Testis (tissue), 2 donors: ENCODE measurements at regions not wholly inside any gene's neighbourhood (a gene's known extent, or its start where the extent isn't known, plus 50 kb on each side); places are given as distances from the start of the nearest gene placed in this dataset.

ENCODE experiments used
- CTCF ChIP-seq, 3 experiments: fragments of 450-650 bp in 2 of 3; fragments of 200-600 bp in 1 of 3; sonication (generic) in 1 of 3; IDR thresholded peaks; one replicate each; pipeline ENCODE4 v1.5.1; 2016 to 2019; ENCODE audit warnings: antibody characterized with exemption in 3 of 3, mild to moderate bottlenecking in 2 of 3, moderate library complexity in 1 of 3
- POLR2A ChIP-seq: fragments of 450-650 bp; IDR thresholded peaks from one replicate; pipeline ENCODE4 v1.6.1; 2017; ENCODE audit warnings: antibody characterized with exemption, mild to moderate bottlenecking, moderate library complexity

GRCh38 chr2:107259408-107260195 lies 373.6 kb upstream of the ST6GAL2 start:
- TF ChIP-seq CTCF (IDR thresholded peaks at IDR 0.05), result no peak
- no peak for TF ChIP-seq POLR2A
